Fibroblast of lung (primary cell): ENCODE measurements at regions not wholly inside any gene's neighbourhood (a gene's known extent, or its start where the extent isn't known, plus 50 kb on each side); places are given as distances from the start of the nearest gene placed in this dataset.

Experiments used
- DNase-seq, 2 donors: peaks; one replicate each; pipeline versions ENCODE4 v3.0.0 to v3.0.0-alpha.2; 2010; ENCODE audit warnings: low read depth in 2 of 2
- H2AFZ ChIP-seq: 2 replicates; pipeline ENCODE4 v1.5.1; 2012; ENCODE audit warnings: low read length, control low read depth, inconsistent platforms
- H3K27ac ChIP-seq: 2 replicates; pipeline ENCODE4 v1.5.1; 2011; ENCODE audit warnings: low read length, control low read depth; ENCODE audit not compliant: insufficient read depth
- H3K27me3 ChIP-seq: 2 replicates; pipeline ENCODE4 v1.5.1; 2011; ENCODE audit warnings: mild to moderate bottlenecking, low read length; ENCODE audit not compliant: control insufficient read depth, insufficient read depth
- H3K36me3 ChIP-seq: 2 replicates; pipeline ENCODE4 v1.5.1; 2011; ENCODE audit warnings: low read length; ENCODE audit not compliant: control insufficient read depth, insufficient read depth
- H3K4me1 ChIP-seq: 2 replicates; pipeline ENCODE4 v1.5.1; 2011; ENCODE audit warnings: low read length; ENCODE audit not compliant: control insufficient read depth, insufficient read depth; ENCODE audit errors: extremely low read depth
- H3K4me2 ChIP-seq: 2 replicates; pipeline ENCODE4 v1.5.1; 2011; ENCODE audit warnings: low read length, control low read depth; ENCODE audit not compliant: insufficient read depth; ENCODE audit errors: extremely low read depth
- H3K4me3 ChIP-seq, 4 experiments: fragments of 200-600 bp in 1 of 4; sonication (generic) in 1 of 4; replicated peaks in 1 of 4; 2 replicates each; pipeline ENCODE4 v1.5.1; 2011 to 2016; ENCODE audit warnings: low read length in 4 of 4, low read depth in 3 of 4, mild to moderate bottlenecking in 3 of 4, control low read depth in 2 of 4, inconsistent platforms in 1 of 4, mixed read lengths in 1 of 4; ENCODE audit not compliant: insufficient read depth in 1 of 4; ENCODE audit errors: control extremely low read depth in 1 of 4
- H3K79me2 ChIP-seq: 2 replicates; pipeline ENCODE4 v1.5.1; 2012; ENCODE audit warnings: mild to moderate bottlenecking, low read length, inconsistent platforms; ENCODE audit not compliant: control insufficient read depth, insufficient read depth
- H3K9ac ChIP-seq: 2 replicates; pipeline ENCODE4 v1.5.1; 2011; ENCODE audit warnings: mild to moderate bottlenecking, low read length, control low read depth; ENCODE audit not compliant: insufficient read depth
- H3K9me3 ChIP-seq: 2 replicates; pipeline ENCODE4 v1.5.1; 2012; ENCODE audit warnings: low read depth, low read length; ENCODE audit not compliant: control insufficient read depth, insufficient read depth
- H4K20me1 ChIP-seq: 2 replicates; pipeline ENCODE4 v1.5.1; 2011; ENCODE audit warnings: low read length; ENCODE audit not compliant: control insufficient read depth, insufficient read depth; ENCODE audit errors: extremely low read depth
- EZH2 ChIP-seq: IDR thresholded peaks from 2 replicates; pipeline ENCODE4 v1.5.1; 2012; ENCODE audit warnings: low read length, control low read depth, mild to moderate bottlenecking; ENCODE audit errors: missing control alignments
- TF ChIP-seq, protein P1 (sequence below), 2 donors: IDR thresholded peaks in 1 of 2; conservative IDR thresholded peaks in 1 of 2; 1 replicate in 1 of 2; 2 replicates in 1 of 2; pipeline ENCODE4 v1.5.1; 2011 to 2012; ENCODE audit warnings: low read length in 2 of 2, control low read depth in 1 of 2, inconsistent platforms in 1 of 2, low read depth in 1 of 2, mild to moderate bottlenecking in 1 of 2

DNA sequence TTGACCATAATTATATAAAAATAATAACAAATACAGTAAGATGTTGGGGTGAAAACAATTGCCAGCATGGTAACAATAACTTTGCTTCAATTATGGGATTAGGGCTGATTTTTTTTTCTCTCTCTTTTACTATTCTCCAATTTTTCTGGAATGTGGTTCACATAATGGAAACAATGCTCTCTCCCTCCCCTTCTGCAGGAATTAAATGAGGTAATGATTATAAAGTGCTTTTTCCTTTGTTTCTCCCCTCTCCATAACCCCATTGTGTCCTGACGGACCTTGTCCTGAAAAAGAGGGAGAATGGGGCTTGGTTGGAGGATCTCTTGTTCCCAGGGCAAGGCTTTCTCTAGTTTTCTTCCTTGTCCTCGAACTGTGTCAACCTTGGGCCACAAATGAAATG lies 234.0 kb upstream of the ZNF32 start:
- Histone ChIP-seq H4K20me1 (no peaks in the 10 kb centered on the region), H3K79me2 (no peaks in the 10 kb centered on the region), H3K27ac (no peak overlapping the region), H3K27me3 (no peaks in the 10 kb centered on the region), H3K9ac (no peak overlapping the region), H3K36me3 (no peaks in the 10 kb centered on the region), H3K4me3 (no peak overlapping the region), H3K4me1 (peaks cover 9% of the 10 kb centered on the region), H3K9me3 (no peaks in the 10 kb centered on the region), H3K4me2 (no peak overlapping the region), H2AFZ (no peak overlapping the region)
- TF ChIP-seq, protein P1, sequence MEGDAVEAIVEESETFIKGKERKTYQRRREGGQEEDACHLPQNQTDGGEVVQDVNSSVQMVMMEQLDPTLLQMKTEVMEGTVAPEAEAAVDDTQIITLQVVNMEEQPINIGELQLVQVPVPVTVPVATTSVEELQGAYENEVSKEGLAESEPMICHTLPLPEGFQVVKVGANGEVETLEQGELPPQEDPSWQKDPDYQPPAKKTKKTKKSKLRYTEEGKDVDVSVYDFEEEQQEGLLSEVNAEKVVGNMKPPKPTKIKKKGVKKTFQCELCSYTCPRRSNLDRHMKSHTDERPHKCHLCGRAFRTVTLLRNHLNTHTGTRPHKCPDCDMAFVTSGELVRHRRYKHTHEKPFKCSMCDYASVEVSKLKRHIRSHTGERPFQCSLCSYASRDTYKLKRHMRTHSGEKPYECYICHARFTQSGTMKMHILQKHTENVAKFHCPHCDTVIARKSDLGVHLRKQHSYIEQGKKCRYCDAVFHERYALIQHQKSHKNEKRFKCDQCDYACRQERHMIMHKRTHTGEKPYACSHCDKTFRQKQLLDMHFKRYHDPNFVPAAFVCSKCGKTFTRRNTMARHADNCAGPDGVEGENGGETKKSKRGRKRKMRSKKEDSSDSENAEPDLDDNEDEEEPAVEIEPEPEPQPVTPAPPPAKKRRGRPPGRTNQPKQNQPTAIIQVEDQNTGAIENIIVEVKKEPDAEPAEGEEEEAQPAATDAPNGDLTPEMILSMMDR (conservative IDR thresholded peaks at IDR 0.05 in 1 of 2, IDR thresholded peaks at IDR 0.05 in 1 of 2; ENCODE audit: low read depth in 1 of 2, low read length in 2 of 2): no peak
- no peak for TF ChIP-seq EZH2
- DNase-seq: no peak

DNA sequence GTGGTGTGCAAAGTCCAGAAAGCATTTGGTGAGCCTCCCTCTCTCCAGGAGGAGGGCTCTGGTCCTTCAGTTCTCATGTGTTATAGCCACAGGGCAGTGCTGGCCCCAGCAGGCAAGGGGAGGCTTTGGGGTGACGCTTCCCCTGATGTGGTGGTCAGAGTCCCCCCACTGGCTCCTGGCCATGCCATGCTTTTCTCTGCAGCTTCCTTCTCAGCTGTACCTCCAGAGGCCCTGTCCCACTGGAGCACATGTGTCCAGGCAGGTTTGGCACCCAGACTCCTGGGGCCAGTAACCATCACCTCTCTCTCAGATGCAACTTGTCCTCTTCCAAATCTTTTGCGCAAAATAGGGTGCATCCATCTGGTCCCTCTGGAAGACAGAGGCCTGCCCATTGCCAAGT lies 233.0 kb upstream of the ZNF32 start:
- Histone ChIP-seq H3K9ac (no peak overlapping the region), H3K36me3 (no peaks in the 10 kb centered on the region), H4K20me1 (no peaks in the 10 kb centered on the region), H3K4me1 (peaks cover 9% of the 10 kb centered on the region), H3K27ac (no peak overlapping the region), H3K4me2 (no peak overlapping the region), H3K27me3 (no peaks in the 10 kb centered on the region), H2AFZ (no peak overlapping the region), H3K79me2 (no peaks in the 10 kb centered on the region), H3K4me3 (no peak overlapping the region), H3K9me3 (no peaks in the 10 kb centered on the region)
- TF ChIP-seq, protein P1 (conservative IDR thresholded peaks at IDR 0.05 in 1 of 2, IDR thresholded peaks at IDR 0.05 in 1 of 2; ENCODE audit: low read depth in 1 of 2, low read length in 2 of 2): no peak
- no peak for TF ChIP-seq EZH2
- no peak for DNase-seq

DNA sequence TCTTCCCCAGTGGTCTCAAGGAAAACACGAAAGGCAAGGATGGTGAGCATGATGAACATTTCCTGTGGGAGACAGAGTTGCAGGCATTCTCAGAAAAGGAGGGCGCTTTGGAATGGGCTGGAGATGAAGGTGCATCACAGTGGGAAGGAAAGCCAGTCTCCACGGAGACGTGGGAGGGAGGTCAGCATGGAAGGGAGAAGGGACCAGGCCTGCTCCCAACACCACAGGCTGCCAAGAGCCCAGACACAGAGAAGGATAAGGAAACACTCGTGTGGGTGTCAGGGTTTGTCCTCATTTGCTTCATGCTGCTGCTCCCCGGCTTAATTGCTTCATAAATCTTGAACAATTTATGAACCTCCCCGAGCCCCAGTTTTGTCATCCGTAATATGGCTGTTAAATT lies 231.5 kb upstream of the ZNF32 start:
- no peak for DNase-seq
- no peaks in the 10 kb centered on the region for H3K9me3 ChIP-seq
- no peaks in the 10 kb centered on the region for H3K36me3 ChIP-seq
- no peak overlapping the region for H3K4me2 ChIP-seq
- H3K27ac ChIP-seq: no peak overlapping the region
- H3K27me3 ChIP-seq: no peaks in the 10 kb centered on the region
- no peak overlapping the region for H3K9ac ChIP-seq
- no peaks in the 10 kb centered on the region for H4K20me1 ChIP-seq
- H3K4me1 ChIP-seq: peaks cover 9% of the 10 kb centered on the region
- H3K79me2 ChIP-seq: no peaks in the 10 kb centered on the region
- no peak for TF ChIP-seq EZH2
- TF ChIP-seq, protein P1 (conservative IDR thresholded peaks at IDR 0.05 in 1 of 2, IDR thresholded peaks at IDR 0.05 in 1 of 2; ENCODE audit: low read depth in 1 of 2, low read length in 2 of 2): no peak
- no peak overlapping the region for H2AFZ ChIP-seq
- H3K4me3 ChIP-seq: no peak overlapping the region
